GM23338 (cell line): ENCODE measurements at regions not wholly inside any gene's neighbourhood (a gene's known extent, or its start where the extent isn't known, plus 50 kb on each side); places are given as distances from the start of the nearest gene placed in this dataset.

Experiments
- ATAC-seq: fragments of 200-7000 bp; cut with Tn5 transposase; 3 replicates; pipeline ENCODE4 v1.9.1; 2020
- DNase-seq: peaks from one replicate; pipeline ENCODE4 v3.0.0-alpha.2; 2015; ENCODE audit warnings: low spot score
- H2AFZ ChIP-seq: fragments of 200-600 bp; sonication (generic); 2 replicates; pipeline ENCODE4 v1.8.0; 2016; ENCODE audit warnings: antibody characterized with exemption, mild to moderate bottlenecking, moderate library complexity
- H3F3A ChIP-seq: fragments of 200-600 bp; sonication (generic); replicated peaks from 2 replicates; pipeline ENCODE4 v1.8.0; 2017; ENCODE audit warnings: antibody characterized with exemption, mixed run types, low read depth
- H3K27ac ChIP-seq: fragments of 200-600 bp; sonication (generic); 2 replicates; pipeline ENCODE4 v1.6.1; 2016; ENCODE audit warnings: low read depth
- H3K27me3 ChIP-seq: fragments of 200-600 bp; sonication (generic); 2 replicates; pipeline ENCODE4 v1.8.0; 2016; ENCODE audit warnings: mild to moderate bottlenecking, mixed run types, moderate library complexity; ENCODE audit not compliant: insufficient read depth
- H3K36me3 ChIP-seq: fragments of 200-600 bp; sonication (generic); 2 replicates; pipeline ENCODE4 v1.8.0; 2016; ENCODE audit warnings: mild to moderate bottlenecking; ENCODE audit not compliant: insufficient read depth
- H3K4me1 ChIP-seq: fragments of 200-600 bp; sonication (generic); 2 replicates; pipeline ENCODE4 v1.8.0; 2016; ENCODE audit warnings: mild to moderate bottlenecking, moderate library complexity; ENCODE audit not compliant: insufficient read depth
- H3K4me2 ChIP-seq: fragments of 200-600 bp; sonication (generic); 2 replicates; pipeline ENCODE4 v1.7.1; 2017; ENCODE audit warnings: mixed run types
- H3K4me3 ChIP-seq: fragments of 200-600 bp; sonication (generic); 2 replicates; pipeline ENCODE4 v1.6.1; 2016; ENCODE audit warnings: mixed run types
- H3K79me2 ChIP-seq: fragments of 200-600 bp; sonication (generic); replicated peaks from 2 replicates; pipeline ENCODE4 v1.8.0; 2017; ENCODE audit warnings: mild to moderate bottlenecking; ENCODE audit not compliant: insufficient read depth
- H3K9me2 ChIP-seq: fragments of 200-600 bp; sonication (generic); 2 replicates; pipeline ENCODE4 v1.8.0; 2017; ENCODE audit not compliant: insufficient read depth
- H4K20me1 ChIP-seq: fragments of 200-600 bp; sonication (generic); replicated peaks from 2 replicates; pipeline ENCODE4 v1.8.0; 2017; ENCODE audit warnings: mild to moderate bottlenecking; ENCODE audit not compliant: insufficient read depth
- H3K27ac Mint-ChIP-seq: 2 replicates; pipeline ENCODE4 v1.8.0; 2020; ENCODE audit warnings: inconsistent platforms, mild to moderate bottlenecking, moderate library complexity, mixed read lengths
- H3K27me3 Mint-ChIP-seq: 3 replicates; pipeline ENCODE4 v1.8.0; 2022; ENCODE audit warnings: low read depth, mild to moderate bottlenecking, moderate library complexity, mixed read lengths, inconsistent platforms; ENCODE audit not compliant: insufficient read depth, poor library complexity
- H3K36me3 Mint-ChIP-seq: 3 replicates; pipeline ENCODE4 v1.8.0; 2021; ENCODE audit warnings: low read depth, mild to moderate bottlenecking, inconsistent platforms, moderate library complexity, mixed read lengths
- H3K4me1 Mint-ChIP-seq: 3 replicates; pipeline ENCODE4 v1.8.0; 2020; ENCODE audit warnings: mild to moderate bottlenecking, inconsistent platforms, mixed read lengths
- H3K4me3 Mint-ChIP-seq: 3 replicates; pipeline ENCODE4 v1.8.0; 2021; ENCODE audit warnings: moderate library complexity, mild to moderate bottlenecking, inconsistent platforms, mixed read lengths
- H3K9me3 Mint-ChIP-seq: 3 replicates; pipeline ENCODE4 v1.8.0; 2020; ENCODE audit warnings: moderate library complexity, mild to moderate bottlenecking, inconsistent platforms, mixed read lengths
- CREB1 ChIP-seq: fragments of 250-450 bp; sonication (Bioruptor Pico); IDR thresholded peaks from 2 replicates; pipeline ENCODE4 v1.5.0; 2020; ENCODE audit warnings: low read depth, mild to moderate bottlenecking, moderate library complexity
- EZH2 ChIP-seq: fragments of 200-600 bp; sonication (generic); IDR thresholded peaks from one replicate; pipeline ENCODE4 v1.8.0; 2017; ENCODE audit warnings: antibody characterized with exemption, mild to moderate bottlenecking, low read depth; ENCODE audit not compliant: unreplicated experiment
- EZH2phosphoT487 ChIP-seq: fragments of 200-600 bp; sonication (generic); IDR thresholded peaks from one replicate; pipeline ENCODE4 v1.8.1; 2018; ENCODE audit warnings: antibody characterized with exemption; ENCODE audit not compliant: unreplicated experiment
- JUNB ChIP-seq: IDR thresholded peaks from one replicate; pipeline ENCODE4 v1.6.1; 2016; ENCODE audit warnings: antibody characterized with exemption; ENCODE audit not compliant: unreplicated experiment
- NANOG ChIP-seq: IDR thresholded peaks from 2 replicates; pipeline ENCODE4 v1.6.1; 2016; ENCODE audit warnings: antibody characterized with exemption, borderline replicate concordance
- POLR2AphosphoS5 ChIP-seq: IDR thresholded peaks from 2 replicates; pipeline ENCODE4 v1.6.1; 2016; ENCODE audit warnings: antibody characterized with exemption, low read depth
- STAT1 ChIP-seq: IDR thresholded peaks from one replicate; pipeline ENCODE4 v1.6.1; 2016; ENCODE audit warnings: antibody characterized with exemption; ENCODE audit not compliant: unreplicated experiment
- ZNF114 ChIP-seq: fragments of 250-450 bp; sonication (Bioruptor Pico); IDR thresholded peaks from 2 replicates; pipeline ENCODE4 v1.5.0; 2020; ENCODE audit warnings: mild to moderate bottlenecking, moderate library complexity
- TF ChIP-seq, protein P1 (sequence below), 2 experiments: fragments of 200-600 bp in 1 of 2; sonication (generic) in 1 of 2; conservative IDR thresholded peaks; 2 replicates each; pipeline versions ENCODE4 v1.5.1 to v1.6.1; 2016 to 2017; ENCODE audit warnings: antibody characterized with exemption in 2 of 2, low read depth in 2 of 2, mild to moderate bottlenecking in 2 of 2, moderate library complexity in 1 of 2
- TF ChIP-seq, protein P2 (sequence below): IDR thresholded peaks from 2 replicates; pipeline ENCODE4 v1.6.1; 2016; ENCODE audit warnings: antibody characterized with exemption
- TF ChIP-seq, protein P3 (sequence below): IDR thresholded peaks from one replicate; pipeline ENCODE4 v1.6.1; 2018; ENCODE audit warnings: antibody characterized with exemption; ENCODE audit not compliant: unreplicated experiment
- TF ChIP-seq, protein P4 (sequence below): fragments of 250-450 bp; sonication (Bioruptor Pico); IDR thresholded peaks from 2 replicates; pipeline ENCODE4 v1.5.0; 2020; ENCODE audit warnings: mild to moderate bottlenecking, moderate library complexity

DNA sequence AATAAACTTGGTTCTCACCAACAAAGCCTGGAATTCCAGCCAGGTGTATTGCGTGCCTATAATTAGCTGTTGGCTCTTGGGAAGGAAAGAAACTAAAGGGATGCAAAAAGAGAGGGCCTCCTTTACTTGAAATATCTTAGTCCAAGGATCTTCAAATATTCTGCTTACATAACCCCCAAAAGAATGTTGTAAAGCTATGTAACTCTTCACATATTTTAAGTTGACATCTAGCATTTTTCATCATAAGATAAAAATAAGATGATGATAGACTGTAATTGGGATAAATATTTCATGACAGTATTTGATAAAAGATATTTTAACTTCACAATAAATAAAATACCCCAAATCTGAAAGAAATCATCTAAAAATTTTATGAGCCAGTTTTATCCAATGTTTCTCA lies 52.5 kb upstream of the SEPTIN7 start (continued):
- TF ChIP-seq, protein P1, sequence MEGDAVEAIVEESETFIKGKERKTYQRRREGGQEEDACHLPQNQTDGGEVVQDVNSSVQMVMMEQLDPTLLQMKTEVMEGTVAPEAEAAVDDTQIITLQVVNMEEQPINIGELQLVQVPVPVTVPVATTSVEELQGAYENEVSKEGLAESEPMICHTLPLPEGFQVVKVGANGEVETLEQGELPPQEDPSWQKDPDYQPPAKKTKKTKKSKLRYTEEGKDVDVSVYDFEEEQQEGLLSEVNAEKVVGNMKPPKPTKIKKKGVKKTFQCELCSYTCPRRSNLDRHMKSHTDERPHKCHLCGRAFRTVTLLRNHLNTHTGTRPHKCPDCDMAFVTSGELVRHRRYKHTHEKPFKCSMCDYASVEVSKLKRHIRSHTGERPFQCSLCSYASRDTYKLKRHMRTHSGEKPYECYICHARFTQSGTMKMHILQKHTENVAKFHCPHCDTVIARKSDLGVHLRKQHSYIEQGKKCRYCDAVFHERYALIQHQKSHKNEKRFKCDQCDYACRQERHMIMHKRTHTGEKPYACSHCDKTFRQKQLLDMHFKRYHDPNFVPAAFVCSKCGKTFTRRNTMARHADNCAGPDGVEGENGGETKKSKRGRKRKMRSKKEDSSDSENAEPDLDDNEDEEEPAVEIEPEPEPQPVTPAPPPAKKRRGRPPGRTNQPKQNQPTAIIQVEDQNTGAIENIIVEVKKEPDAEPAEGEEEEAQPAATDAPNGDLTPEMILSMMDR (conservative IDR thresholded peaks at IDR 0.05; ENCODE audit: low read depth in 2 of 2): no peak
- no peak for TF ChIP-seq EZH2phosphoT487
- TF ChIP-seq NANOG: no peak
- TF ChIP-seq STAT1: no peak
- TF ChIP-seq, protein P2, sequence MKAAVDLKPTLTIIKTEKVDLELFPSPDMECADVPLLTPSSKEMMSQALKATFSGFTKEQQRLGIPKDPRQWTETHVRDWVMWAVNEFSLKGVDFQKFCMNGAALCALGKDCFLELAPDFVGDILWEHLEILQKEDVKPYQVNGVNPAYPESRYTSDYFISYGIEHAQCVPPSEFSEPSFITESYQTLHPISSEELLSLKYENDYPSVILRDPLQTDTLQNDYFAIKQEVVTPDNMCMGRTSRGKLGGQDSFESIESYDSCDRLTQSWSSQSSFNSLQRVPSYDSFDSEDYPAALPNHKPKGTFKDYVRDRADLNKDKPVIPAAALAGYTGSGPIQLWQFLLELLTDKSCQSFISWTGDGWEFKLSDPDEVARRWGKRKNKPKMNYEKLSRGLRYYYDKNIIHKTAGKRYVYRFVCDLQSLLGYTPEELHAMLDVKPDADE: no peak
- TF ChIP-seq JUNB: no peak
- no peak for TF ChIP-seq POLR2AphosphoS5

DNA sequence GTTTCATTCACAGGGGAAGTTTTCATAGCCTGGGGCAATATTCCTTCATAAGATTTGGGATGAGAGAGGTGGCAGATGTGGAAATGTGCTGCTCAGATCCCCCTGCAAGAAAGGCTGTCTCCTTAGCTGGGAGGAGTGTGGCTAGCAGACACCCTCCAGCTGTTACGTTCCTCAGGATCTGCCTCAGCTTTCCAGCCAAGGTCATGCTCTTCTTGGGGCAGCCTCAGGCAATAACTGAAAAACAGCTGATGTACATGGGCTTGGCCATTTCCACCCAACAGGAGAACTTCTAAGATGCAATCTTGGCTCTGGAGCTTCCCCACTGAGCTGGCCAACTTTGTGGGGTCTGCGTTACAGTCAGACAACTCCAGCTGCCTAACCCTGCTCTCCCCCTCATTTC lies 51.3 kb upstream of the SEPTIN7 start:
- Histone ChIP-seq H3K4me2 (no peak overlapping the region), H3K4me3 (no peak overlapping the region), H3K9me2 (peaks cover 15% of the 10 kb centered on the region), H3K36me3 (no peaks in the 10 kb centered on the region), H2AFZ (peak overlapping the region; percentile 24; the same call in 1 of the 2 replicates), H3K79me2 (no peaks in the 10 kb centered on the region), H3F3A (no peaks in the 10 kb centered on the region), H3K4me1 (peaks cover 36% of the 10 kb centered on the region), H3K27ac (no peak overlapping the region), H4K20me1 (no peaks in the 10 kb centered on the region), H3K27me3 (no peaks in the 10 kb centered on the region)
- no peak overlapping the region for H3K27ac Mint-ChIP-seq
- H3K36me3 Mint-ChIP-seq: no peaks in the 10 kb centered on the region
- H3K4me3 Mint-ChIP-seq: no peak overlapping the region
- ATAC-seq (no peak), DNase-seq (no peak)
- no peaks in the 10 kb centered on the region for H3K27me3 Mint-ChIP-seq
- no peaks in the 10 kb centered on the region for H3K9me3 Mint-ChIP-seq
- peaks cover 20% of the 10 kb centered on the region; the same call in 2 of the 3 replicates for H3K4me1 Mint-ChIP-seq
- no peak for TF ChIP-seq EZH2phosphoT487
- TF ChIP-seq, protein P3, sequence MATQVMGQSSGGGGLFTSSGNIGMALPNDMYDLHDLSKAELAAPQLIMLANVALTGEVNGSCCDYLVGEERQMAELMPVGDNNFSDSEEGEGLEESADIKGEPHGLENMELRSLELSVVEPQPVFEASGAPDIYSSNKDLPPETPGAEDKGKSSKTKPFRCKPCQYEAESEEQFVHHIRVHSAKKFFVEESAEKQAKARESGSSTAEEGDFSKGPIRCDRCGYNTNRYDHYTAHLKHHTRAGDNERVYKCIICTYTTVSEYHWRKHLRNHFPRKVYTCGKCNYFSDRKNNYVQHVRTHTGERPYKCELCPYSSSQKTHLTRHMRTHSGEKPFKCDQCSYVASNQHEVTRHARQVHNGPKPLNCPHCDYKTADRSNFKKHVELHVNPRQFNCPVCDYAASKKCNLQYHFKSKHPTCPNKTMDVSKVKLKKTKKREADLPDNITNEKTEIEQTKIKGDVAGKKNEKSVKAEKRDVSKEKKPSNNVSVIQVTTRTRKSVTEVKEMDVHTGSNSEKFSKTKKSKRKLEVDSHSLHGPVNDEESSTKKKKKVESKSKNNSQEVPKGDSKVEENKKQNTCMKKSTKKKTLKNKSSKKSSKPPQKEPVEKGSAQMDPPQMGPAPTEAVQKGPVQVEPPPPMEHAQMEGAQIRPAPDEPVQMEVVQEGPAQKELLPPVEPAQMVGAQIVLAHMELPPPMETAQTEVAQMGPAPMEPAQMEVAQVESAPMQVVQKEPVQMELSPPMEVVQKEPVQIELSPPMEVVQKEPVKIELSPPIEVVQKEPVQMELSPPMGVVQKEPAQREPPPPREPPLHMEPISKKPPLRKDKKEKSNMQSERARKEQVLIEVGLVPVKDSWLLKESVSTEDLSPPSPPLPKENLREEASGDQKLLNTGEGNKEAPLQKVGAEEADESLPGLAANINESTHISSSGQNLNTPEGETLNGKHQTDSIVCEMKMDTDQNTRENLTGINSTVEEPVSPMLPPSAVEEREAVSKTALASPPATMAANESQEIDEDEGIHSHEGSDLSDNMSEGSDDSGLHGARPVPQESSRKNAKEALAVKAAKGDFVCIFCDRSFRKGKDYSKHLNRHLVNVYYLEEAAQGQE: no peak
- no peak for TF ChIP-seq ZNF114
- TF ChIP-seq, protein P2: no peak
- TF ChIP-seq NANOG: no peak
- no peak for TF ChIP-seq JUNB
- TF ChIP-seq CREB1 (CRISPR knock-in tag): no peak
- TF ChIP-seq EZH2: no peak
- TF ChIP-seq, protein P4, sequence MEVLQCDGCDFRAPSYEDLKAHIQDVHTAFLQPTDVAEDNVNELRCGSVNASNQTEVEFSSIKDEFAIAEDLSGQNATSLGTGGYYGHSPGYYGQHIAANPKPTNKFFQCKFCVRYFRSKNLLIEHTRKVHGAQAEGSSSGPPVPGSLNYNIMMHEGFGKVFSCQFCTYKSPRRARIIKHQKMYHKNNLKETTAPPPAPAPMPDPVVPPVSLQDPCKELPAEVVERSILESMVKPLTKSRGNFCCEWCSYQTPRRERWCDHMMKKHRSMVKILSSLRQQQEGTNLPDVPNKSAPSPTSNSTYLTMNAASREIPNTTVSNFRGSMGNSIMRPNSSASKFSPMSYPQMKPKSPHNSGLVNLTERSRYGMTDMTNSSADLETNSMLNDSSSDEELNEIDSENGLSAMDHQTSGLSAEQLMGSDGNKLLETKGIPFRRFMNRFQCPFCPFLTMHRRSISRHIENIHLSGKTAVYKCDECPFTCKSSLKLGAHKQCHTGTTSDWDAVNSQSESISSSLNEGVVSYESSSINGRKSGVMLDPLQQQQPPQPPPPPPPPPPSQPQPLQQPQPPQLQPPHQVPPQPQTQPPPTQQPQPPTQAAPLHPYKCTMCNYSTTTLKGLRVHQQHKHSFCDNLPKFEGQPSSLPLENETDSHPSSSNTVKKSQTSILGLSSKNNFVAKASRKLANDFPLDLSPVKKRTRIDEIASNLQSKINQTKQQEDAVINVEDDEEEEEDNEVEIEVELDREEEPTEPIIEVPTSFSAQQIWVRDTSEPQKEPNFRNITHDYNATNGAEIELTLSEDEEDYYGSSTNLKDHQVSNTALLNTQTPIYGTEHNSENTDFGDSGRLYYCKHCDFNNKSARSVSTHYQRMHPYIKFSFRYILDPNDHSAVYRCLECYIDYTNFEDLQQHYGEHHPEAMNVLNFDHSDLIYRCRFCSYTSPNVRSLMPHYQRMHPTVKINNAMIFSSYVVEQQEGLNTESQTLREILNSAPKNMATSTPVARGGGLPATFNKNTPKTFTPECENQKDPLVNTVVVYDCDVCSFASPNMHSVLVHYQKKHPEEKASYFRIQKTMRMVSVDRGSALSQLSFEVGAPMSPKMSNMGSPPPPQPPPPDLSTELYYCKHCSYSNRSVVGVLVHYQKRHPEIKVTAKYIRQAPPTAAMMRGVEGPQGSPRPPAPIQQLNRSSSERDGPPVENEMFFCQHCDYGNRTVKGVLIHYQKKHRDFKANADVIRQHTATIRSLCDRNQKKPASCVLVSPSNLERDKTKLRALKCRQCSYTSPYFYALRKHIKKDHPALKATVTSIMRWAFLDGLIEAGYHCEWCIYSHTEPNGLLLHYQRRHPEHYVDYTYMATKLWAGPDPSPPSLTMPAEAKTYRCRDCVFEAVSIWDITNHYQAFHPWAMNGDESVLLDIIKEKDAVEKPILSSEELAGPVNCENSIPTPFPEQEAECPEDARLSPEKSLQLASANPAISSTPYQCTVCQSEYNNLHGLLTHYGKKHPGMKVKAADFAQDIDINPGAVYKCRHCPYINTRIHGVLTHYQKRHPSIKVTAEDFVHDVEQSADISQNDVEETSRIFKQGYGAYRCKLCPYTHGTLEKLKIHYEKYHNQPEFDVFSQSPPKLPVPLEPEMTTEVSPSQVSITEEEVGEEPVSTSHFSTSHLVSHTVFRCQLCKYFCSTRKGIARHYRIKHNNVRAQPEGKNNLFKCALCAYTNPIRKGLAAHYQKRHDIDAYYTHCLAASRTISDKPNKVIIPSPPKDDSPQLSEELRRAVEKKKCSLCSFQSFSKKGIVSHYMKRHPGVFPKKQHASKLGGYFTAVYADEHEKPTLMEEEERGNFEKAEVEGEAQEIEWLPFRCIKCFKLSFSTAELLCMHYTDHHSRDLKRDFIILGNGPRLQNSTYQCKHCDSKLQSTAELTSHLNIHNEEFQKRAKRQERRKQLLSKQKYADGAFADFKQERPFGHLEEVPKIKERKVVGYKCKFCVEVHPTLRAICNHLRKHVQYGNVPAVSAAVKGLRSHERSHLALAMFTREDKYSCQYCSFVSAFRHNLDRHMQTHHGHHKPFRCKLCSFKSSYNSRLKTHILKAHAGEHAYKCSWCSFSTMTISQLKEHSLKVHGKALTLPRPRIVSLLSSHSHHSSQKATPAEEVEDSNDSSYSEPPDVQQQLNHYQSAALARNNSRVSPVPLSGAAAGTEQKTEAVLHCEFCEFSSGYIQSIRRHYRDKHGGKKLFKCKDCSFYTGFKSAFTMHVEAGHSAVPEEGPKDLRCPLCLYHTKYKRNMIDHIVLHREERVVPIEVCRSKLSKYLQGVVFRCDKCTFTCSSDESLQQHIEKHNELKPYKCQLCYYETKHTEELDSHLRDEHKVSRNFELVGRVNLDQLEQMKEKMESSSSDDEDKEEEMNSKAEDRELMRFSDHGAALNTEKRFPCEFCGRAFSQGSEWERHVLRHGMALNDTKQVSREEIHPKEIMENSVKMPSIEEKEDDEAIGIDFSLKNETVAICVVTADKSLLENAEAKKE: no peak
